ENCODE measurements at regions not wholly inside any gene's neighbourhood (a gene's known extent, or its start where the extent isn't known, plus 50 kb on each side); places are given as distances from the start of the nearest gene placed in this dataset.
"Not testable (repeated sequence)": the region's sequence is repeated elsewhere in the genome, so short reads cannot be mapped to it uniquely, and the experiment has no call there.

- TF ChIP-seq, protein P1, sequence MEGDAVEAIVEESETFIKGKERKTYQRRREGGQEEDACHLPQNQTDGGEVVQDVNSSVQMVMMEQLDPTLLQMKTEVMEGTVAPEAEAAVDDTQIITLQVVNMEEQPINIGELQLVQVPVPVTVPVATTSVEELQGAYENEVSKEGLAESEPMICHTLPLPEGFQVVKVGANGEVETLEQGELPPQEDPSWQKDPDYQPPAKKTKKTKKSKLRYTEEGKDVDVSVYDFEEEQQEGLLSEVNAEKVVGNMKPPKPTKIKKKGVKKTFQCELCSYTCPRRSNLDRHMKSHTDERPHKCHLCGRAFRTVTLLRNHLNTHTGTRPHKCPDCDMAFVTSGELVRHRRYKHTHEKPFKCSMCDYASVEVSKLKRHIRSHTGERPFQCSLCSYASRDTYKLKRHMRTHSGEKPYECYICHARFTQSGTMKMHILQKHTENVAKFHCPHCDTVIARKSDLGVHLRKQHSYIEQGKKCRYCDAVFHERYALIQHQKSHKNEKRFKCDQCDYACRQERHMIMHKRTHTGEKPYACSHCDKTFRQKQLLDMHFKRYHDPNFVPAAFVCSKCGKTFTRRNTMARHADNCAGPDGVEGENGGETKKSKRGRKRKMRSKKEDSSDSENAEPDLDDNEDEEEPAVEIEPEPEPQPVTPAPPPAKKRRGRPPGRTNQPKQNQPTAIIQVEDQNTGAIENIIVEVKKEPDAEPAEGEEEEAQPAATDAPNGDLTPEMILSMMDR (IDR thresholded peaks at IDR 0.05), result not testable (repeated sequence)
- not testable (repeated sequence) for TF ChIP-seq POLR2A (IDR thresholded peaks at IDR 0.05)
Measured at GRCh38 chr14:85077716-85078115, 452.2 kb upstream of the FLRT2 start.
